ENCODE measurements at regions not wholly inside any gene's neighbourhood (a gene's known extent, or its start where the extent isn't known, plus 50 kb on each side); places are given as distances from the start of the nearest gene placed in this dataset.
"Not testable (repeated sequence)": the region's sequence is repeated elsewhere in the genome, so short reads cannot be mapped to it uniquely, and the experiment has no call there.

GRCh38 chr22:40094485-40094884 is 83.2 kb upstream of the TNRC6B start:
- POLR2A ChIA-PET, result no interaction called here
- CTCF ChIA-PET, result interaction anchor here (0.9 kb wide), 1 partner anchor 254 kb away, joined by 3 read pairs; no protein-coding TSS in a partner anchor

GRCh38 chr22:40099887-40100286 is 77.8 kb upstream of the TNRC6B start:
- CTCF ChIA-PET, result interaction anchor here (1.3 kb wide), 1 partner anchor 9 kb away, joined by 3 read pairs; no protein-coding TSS in a partner anchor
- POLR2A ChIA-PET, result not testable (repeated sequence)

GRCh38 chr22:40105755-40106154 is 72.0 kb upstream of the TNRC6B start:
- ChIA-PET CTCF (interaction anchor here (1.3 kb wide), 1 partner anchor 80 kb away, joined by 3 read pairs; no protein-coding TSS in a partner anchor), POLR2A (no interaction called here)

- CTCF ChIA-PET, result no interaction called here
- POLR2A ChIA-PET, result no interaction called here
Measured at GRCh38 chr22:40107244-40107643, 70.5 kb upstream of the TNRC6B start.

GRCh38 chr22:40107851-40108378 is 69.8 kb upstream of the TNRC6B start:
- POLR2A ChIA-PET, result no interaction called here
- CTCF ChIA-PET, result no interaction called here

GRCh38 chr22:40108396-40108795 is 69.3 kb upstream of the TNRC6B start:
- ChIA-PET CTCF (interaction anchor here (0.9 kb wide), 1 partner anchor 9 kb away, joined by 3 read pairs; no protein-coding TSS in a partner anchor), POLR2A (no interaction called here)

- CTCF ChIA-PET, result interaction anchor here (0.9 kb wide), 1 partner anchor 10 kb away, joined by 3 read pairs; no protein-coding TSS in a partner anchor
- POLR2A ChIA-PET, result not testable (repeated sequence)
Measured at GRCh38 chr22:40108926-40109325, 68.8 kb upstream of the TNRC6B start.

- CTCF ChIA-PET, result interaction anchor here (0.6 kb wide), 1 partner anchor 179 kb away, joined by 4 read pairs; no protein-coding TSS in a partner anchor
Measured at GRCh38 chr22:40111451-40111850, 66.3 kb upstream of the TNRC6B start.

GRCh38 chr22:40112595-40112994 is 65.1 kb upstream of the TNRC6B start:
- CTCF ChIA-PET, result interaction anchor here (0.6 kb wide), 1 partner anchor 733 kb away, joined by 3 read pairs; no protein-coding TSS in a partner anchor
- POLR2A ChIA-PET, result no interaction called here

More at GRCh38 chr22:40111451-40111850, 66.3 kb upstream of the TNRC6B start:
- POLR2A ChIA-PET, result no interaction called here

- CTCF ChIA-PET, result no interaction called here
- POLR2A ChIA-PET, result no interaction called here
Measured at GRCh38 chr22:40113696-40114095, 64.0 kb upstream of the TNRC6B start.

- ChIA-PET POLR2A (no interaction called here), CTCF (interaction anchor here (0.5 kb wide), 1 partner anchor 25 kb away, joined by 3 read pairs; no protein-coding TSS in a partner anchor)
Measured at GRCh38 chr22:40114411-40114810, 63.3 kb upstream of the TNRC6B start.

- POLR2A ChIA-PET, result no interaction called here
Measured at GRCh38 chr22:40116496-40117200, 61.1 kb upstream of the TNRC6B start.

GRCh38 chr22:40118979-40119378 is 58.7 kb upstream of the TNRC6B start:
- CTCF ChIA-PET, result no interaction called here

More at GRCh38 chr22:40116496-40117200, 61.1 kb upstream of the TNRC6B start:
- CTCF ChIA-PET, result no interaction called here

GRCh38 chr22:40120848-40121247 is 56.9 kb upstream of the TNRC6B start:
- CTCF ChIA-PET, result no interaction called here
- POLR2A ChIA-PET, result no interaction called here

More at GRCh38 chr22:40118979-40119378, 58.7 kb upstream of the TNRC6B start:
- POLR2A ChIA-PET, result no interaction called here

- ChIA-PET CTCF (no interaction called here), POLR2A (no interaction called here)
Measured at GRCh38 chr22:40121461-40121860, 56.3 kb upstream of the TNRC6B start.

- CTCF ChIA-PET, result no interaction called here
- POLR2A ChIA-PET, result no interaction called here
Measured at GRCh38 chr22:40122792-40123191, 54.9 kb upstream of the TNRC6B start.

- POLR2A ChIA-PET, result no interaction called here
- CTCF ChIA-PET, result no interaction called here
Measured at GRCh38 chr22:40123387-40123786, 54.3 kb upstream of the TNRC6B start.

Data from activated CD8-positive, alpha-beta memory T cell treated with anti-CD3 and anti-CD28 coated beads for 36 hours (primary cell).